AG04449 (cell line): ENCODE measurements at regions not wholly inside any gene's neighbourhood (a gene's known extent, or its start where the extent isn't known, plus 50 kb on each side); places are given as distances from the start of the nearest gene placed in this dataset.

Experiments
- CTCF ChIA-PET: fragments of 350-600 bp; formaldehyde crosslinking; extraction: SDS; loops from one replicate; lab custom pipeline; 2021; ENCODE audit warnings: antibody characterized with exemption; lab: Yijun Ruan, JAX
- POLR2A ChIA-PET: fragments of 400-600, 350-600 bp; formaldehyde crosslinking; extraction: SDS; loops from one replicate; lab custom pipeline; 2020; ENCODE audit warnings: antibody characterized with exemption, inconsistent platforms; lab: Yijun Ruan, JAX
- DNase-seq: peaks from one replicate; pipeline ENCODE4 v3.0.0-alpha.2; 2010; ENCODE audit warnings: low read depth, low spot score
- H3K4me3 ChIP-seq: 2 replicates; pipeline ENCODE4 v1.5.1; 2011; ENCODE audit warnings: low read depth, mild to moderate bottlenecking, control low read depth, low read length
- TF ChIP-seq, protein P1 (sequence below): IDR thresholded peaks from one replicate; pipeline ENCODE4 v1.5.1; 2011; ENCODE audit warnings: mild to moderate bottlenecking, moderate library complexity, low read length, control low read depth, inconsistent platforms; ENCODE audit not compliant: insufficient read depth; ENCODE audit errors: missing control alignments

GRCh38 chr5:38113880-38114279 lies 144.5 kb upstream of the EGFLAM start:
- DNase-seq: no peak
- H3K4me3 ChIP-seq: no peak overlapping the region
- CTCF ChIA-PET: no interaction called here
- TF ChIP-seq, protein P1, sequence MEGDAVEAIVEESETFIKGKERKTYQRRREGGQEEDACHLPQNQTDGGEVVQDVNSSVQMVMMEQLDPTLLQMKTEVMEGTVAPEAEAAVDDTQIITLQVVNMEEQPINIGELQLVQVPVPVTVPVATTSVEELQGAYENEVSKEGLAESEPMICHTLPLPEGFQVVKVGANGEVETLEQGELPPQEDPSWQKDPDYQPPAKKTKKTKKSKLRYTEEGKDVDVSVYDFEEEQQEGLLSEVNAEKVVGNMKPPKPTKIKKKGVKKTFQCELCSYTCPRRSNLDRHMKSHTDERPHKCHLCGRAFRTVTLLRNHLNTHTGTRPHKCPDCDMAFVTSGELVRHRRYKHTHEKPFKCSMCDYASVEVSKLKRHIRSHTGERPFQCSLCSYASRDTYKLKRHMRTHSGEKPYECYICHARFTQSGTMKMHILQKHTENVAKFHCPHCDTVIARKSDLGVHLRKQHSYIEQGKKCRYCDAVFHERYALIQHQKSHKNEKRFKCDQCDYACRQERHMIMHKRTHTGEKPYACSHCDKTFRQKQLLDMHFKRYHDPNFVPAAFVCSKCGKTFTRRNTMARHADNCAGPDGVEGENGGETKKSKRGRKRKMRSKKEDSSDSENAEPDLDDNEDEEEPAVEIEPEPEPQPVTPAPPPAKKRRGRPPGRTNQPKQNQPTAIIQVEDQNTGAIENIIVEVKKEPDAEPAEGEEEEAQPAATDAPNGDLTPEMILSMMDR: no peak
- POLR2A ChIA-PET: no interaction called here

DNA sequence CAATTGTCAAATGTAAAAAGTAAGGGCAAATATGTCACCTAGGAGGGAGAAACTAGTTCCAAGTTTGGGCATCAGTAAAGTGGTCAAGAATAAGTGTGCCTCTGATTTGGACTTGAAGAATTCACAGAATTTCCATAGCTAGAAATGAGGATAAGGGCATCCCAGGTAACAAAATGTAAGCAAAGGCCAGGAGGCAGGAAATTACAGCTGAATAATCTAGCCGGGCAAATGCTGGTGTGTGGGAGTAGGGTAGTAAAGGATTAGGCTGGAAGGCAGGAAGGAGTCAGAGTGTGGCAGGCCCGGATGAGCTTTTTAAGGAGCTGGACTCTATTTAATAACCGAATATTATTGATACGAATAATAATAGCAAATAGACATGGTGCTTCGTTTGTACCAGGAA lies 144.9 kb upstream of the EGFLAM start:
- TF ChIP-seq, protein P1: no peak
- ChIA-PET POLR2A (no interaction called here), CTCF (no interaction called here)
- no peak for DNase-seq
- no peak overlapping the region for H3K4me3 ChIP-seq

GRCh38 chr5:38112938-38113337 lies 145.4 kb upstream of the EGFLAM start:
- POLR2A ChIA-PET: no interaction called here
- no peak overlapping the region for H3K4me3 ChIP-seq
- TF ChIP-seq, protein P1: no peak
- no peak for DNase-seq
- CTCF ChIA-PET: no interaction called here

DNA sequence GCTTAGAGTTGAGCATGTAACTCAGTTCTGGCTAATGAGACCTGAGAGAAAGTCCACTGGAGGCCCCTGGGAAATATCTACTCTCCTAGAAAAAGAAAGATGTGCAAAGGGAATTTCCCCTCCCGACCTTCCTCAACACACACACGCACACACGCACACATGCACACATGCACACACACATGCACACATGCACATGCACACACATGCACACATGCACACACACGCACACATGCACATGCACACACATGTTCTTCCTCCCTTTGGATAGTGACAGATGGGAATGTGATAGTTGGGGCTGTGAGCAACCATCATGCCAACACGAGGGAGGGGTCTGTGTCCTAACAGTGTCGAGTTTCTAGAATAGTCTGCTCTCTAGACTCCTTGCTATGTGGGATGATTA lies 148.2 kb upstream of the EGFLAM start:
- POLR2A ChIA-PET: no interaction called here

DNA sequence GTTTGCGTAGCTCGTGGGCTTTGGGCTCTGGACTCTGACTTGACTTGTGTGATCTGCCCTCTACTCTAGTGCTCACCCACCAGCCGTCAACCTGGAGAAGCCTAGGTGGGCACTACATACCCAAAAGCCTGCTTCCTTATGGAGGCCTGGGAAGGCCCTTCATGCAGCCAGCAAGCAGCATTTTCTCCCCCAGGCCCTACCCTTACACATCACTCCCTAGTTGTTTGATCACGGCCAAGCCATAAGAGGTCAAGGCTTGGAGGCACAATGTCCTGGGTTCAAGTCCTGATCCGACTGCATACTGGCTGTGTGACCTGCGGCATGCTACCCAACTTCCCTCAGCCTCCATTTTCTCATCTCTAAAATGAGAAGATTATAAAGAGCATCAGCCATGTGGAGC lies 151.3 kb upstream of the EGFLAM start:
- TF ChIP-seq, protein P1: no peak
- ChIA-PET CTCF (no interaction called here), POLR2A (no interaction called here)
- H3K4me3 ChIP-seq: no peak overlapping the region
- no peak for DNase-seq

More for the DNA sequence above, 148.2 kb upstream of the EGFLAM start:
- TF ChIP-seq, protein P1: no peak
- CTCF ChIA-PET: no interaction called here
- H3K4me3 ChIP-seq: no peak overlapping the region
- no peak for DNase-seq

GRCh38 chr5:38105801-38106200 lies 152.6 kb upstream of the EGFLAM start:
- TF ChIP-seq, protein P1: no peak
- no peak overlapping the region for H3K4me3 ChIP-seq
- ChIA-PET CTCF (no interaction called here), POLR2A (no interaction called here)
- no peak for DNase-seq
